Trophoblast cell (in vitro differentiated cells and primary cell): ENCODE measurements at regions not wholly inside any gene's neighbourhood (a gene's known extent, or its start where the extent isn't known, plus 50 kb on each side); places are given as distances from the start of the nearest gene placed in this dataset.
"Not testable (repeated sequence)": the region's sequence is repeated elsewhere in the genome, so short reads cannot be mapped to it uniquely, and the experiment has no call there.

Experiments
- DNase-seq, 2 donors: peaks; one replicate each; pipeline ENCODE4 v3.0.0-alpha.2; 2016
- H2AFZ ChIP-seq: 2 replicates; pipeline ENCODE4 v1.6.1; 2013; ENCODE audit warnings: low read length, moderate library complexity, mild to moderate bottlenecking; ENCODE audit not compliant: insufficient read depth, poor library complexity
- H2AK5ac ChIP-seq: 2 replicates; pipeline ENCODE4 v1.6.1; 2013; ENCODE audit warnings: mild to moderate bottlenecking, low read length
- H2BK120ac ChIP-seq: 2 replicates; pipeline ENCODE4 v1.6.1; 2013; ENCODE audit warnings: low read length, mild to moderate bottlenecking, moderate library complexity; ENCODE audit not compliant: insufficient read depth, poor library complexity
- H2BK12ac ChIP-seq: 2 replicates; pipeline ENCODE4 v1.6.1; 2013; ENCODE audit warnings: mild to moderate bottlenecking, low read length, moderate library complexity
- H2BK5ac ChIP-seq: 2 replicates; pipeline ENCODE4 v1.6.1; 2013; ENCODE audit warnings: low read length, low read depth, moderate library complexity, mild to moderate bottlenecking; ENCODE audit not compliant: poor library complexity
- H3K14ac ChIP-seq: 2 replicates; pipeline ENCODE4 v1.6.1; 2013; ENCODE audit warnings: mild to moderate bottlenecking, low read length
- H3K18ac ChIP-seq: 2 replicates; pipeline ENCODE4 v1.6.1; 2013; ENCODE audit warnings: mild to moderate bottlenecking, low read length
- H3K23ac ChIP-seq: 2 replicates; pipeline ENCODE4 v1.6.1; 2013; ENCODE audit warnings: low read length
- H3K27ac ChIP-seq: 2 replicates; pipeline ENCODE4 v1.5.1; 2013; ENCODE audit warnings: low read depth, mild to moderate bottlenecking, inconsistent platforms, low read length, moderate library complexity
- H3K27me3 ChIP-seq: 2 replicates; pipeline ENCODE4 v1.6.1; 2013; ENCODE audit warnings: inconsistent platforms, mild to moderate bottlenecking, low read length, moderate library complexity; ENCODE audit not compliant: insufficient read depth
- H3K36me3 ChIP-seq, 2 experiments: 1 replicate in 1 of 2; 2 replicates in 1 of 2; pipeline ENCODE4 v1.6.1; 2013; ENCODE audit warnings: low read length in 2 of 2, mild to moderate bottlenecking in 2 of 2, moderate library complexity in 1 of 2; ENCODE audit not compliant: insufficient read depth in 2 of 2, control insufficient read depth in 1 of 2
- H3K4ac ChIP-seq: 2 replicates; pipeline ENCODE4 v1.6.1; 2013; ENCODE audit warnings: low read depth, mild to moderate bottlenecking, low read length, moderate library complexity
- H3K4me1 ChIP-seq, 2 experiments: 1 replicate in 1 of 2; 2 replicates in 1 of 2; pipeline ENCODE4 v1.6.1; 2013; ENCODE audit warnings: low read length in 2 of 2, mild to moderate bottlenecking in 2 of 2, moderate library complexity in 1 of 2; ENCODE audit not compliant: insufficient read depth in 2 of 2, control insufficient read depth in 1 of 2
- H3K4me2 ChIP-seq: 2 replicates; pipeline ENCODE4 v1.6.1; 2013; ENCODE audit warnings: inconsistent platforms, mild to moderate bottlenecking, low read length, moderate library complexity
- H3K4me3 ChIP-seq: 2 replicates; pipeline ENCODE4 v1.5.1; 2013; ENCODE audit warnings: mild to moderate bottlenecking, low read depth, low read length, inconsistent platforms
- H3K79me1 ChIP-seq: one replicate; pipeline ENCODE4 v1.6.1; 2013; ENCODE audit warnings: low read length
- H3K79me2 ChIP-seq: 2 replicates; pipeline ENCODE4 v1.6.1; 2013; ENCODE audit warnings: low read length, mild to moderate bottlenecking; ENCODE audit not compliant: control insufficient read depth, insufficient read depth, poor library complexity
- H3K9ac ChIP-seq: 2 replicates; pipeline ENCODE4 v1.6.1; 2013; ENCODE audit warnings: mild to moderate bottlenecking, low read length
- H3K9me3 ChIP-seq: 2 replicates; pipeline ENCODE4 v1.6.1; 2013; ENCODE audit warnings: low read depth, mild to moderate bottlenecking, control low read depth, inconsistent platforms, low read length; ENCODE audit not compliant: insufficient read depth
- H4K12ac ChIP-seq: 2 replicates; pipeline ENCODE4 v1.6.1; 2013; ENCODE audit warnings: low read depth, mild to moderate bottlenecking, low read length, moderate library complexity
- H4K8ac ChIP-seq: 2 replicates; pipeline ENCODE4 v1.6.1; 2013; ENCODE audit warnings: low read depth, mild to moderate bottlenecking, low read length, moderate library complexity
- H4K91ac ChIP-seq: one replicate; pipeline ENCODE4 v1.6.1; 2013; ENCODE audit warnings: low read depth, mild to moderate bottlenecking, low read length, moderate library complexity
- WGBS: extraction: QIAGEN DNeasy Blood & Tissue Kit; methylation state at CpG from one replicate; pipeline ENCODE4 v1.1.7; 2013; ENCODE audit warnings: missing lambda C conversion rate; ENCODE audit not compliant: insufficient read length, insufficient coverage; ENCODE audit errors: extremely low coverage; 5-methylcytosine and 5-hydroxymethylcytosine counted together

DNA sequence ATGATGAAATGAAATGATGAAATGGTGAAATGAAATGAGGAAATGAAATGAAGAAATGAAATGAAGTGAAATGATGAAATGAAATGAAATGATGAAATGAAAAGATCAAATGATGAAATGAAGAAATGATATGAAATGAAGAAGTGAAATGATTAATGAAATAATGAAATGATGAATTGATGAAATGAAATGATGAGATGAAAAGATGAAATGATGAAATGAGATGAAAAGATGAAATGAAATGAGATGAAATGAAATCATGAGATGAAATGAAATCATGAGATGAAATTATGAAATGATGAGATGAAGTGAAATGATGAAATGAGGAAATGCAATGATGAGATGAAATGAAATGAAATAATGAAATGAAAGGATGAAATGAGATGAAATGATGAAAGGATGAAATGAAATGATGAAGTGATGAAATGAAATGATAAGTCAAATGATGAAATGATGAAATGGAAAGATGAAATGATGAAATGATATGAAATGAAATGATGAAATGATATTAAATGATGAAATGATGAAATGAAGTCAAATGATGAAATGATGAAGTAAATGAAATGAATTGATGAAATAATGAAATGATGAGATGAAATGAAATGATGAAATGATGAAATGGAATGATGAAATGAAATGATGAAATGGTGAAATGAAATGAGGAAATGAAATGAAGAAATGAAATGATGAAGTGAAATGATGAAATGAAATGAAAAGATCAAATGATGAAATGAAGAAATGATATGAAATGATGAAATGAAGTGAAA, 220.9 kb upstream of the VKORC1L1 start:
- H2BK120ac ChIP-seq, H3K27ac ChIP-seq, H2AFZ ChIP-seq, H3K4me3 ChIP-seq, H3K27me3 ChIP-seq, H2BK5ac ChIP-seq, H3K23ac ChIP-seq, H3K79me1 ChIP-seq, H3K36me3 ChIP-seq, H3K9me3 ChIP-seq, H2AK5ac ChIP-seq, H3K9ac ChIP-seq, H2BK12ac ChIP-seq, H4K12ac ChIP-seq, H3K4me2 ChIP-seq, H3K14ac ChIP-seq, H4K8ac ChIP-seq, DNase-seq, H3K18ac ChIP-seq, H4K91ac ChIP-seq, H3K79me2 ChIP-seq, H3K4me1 ChIP-seq, H3K4ac ChIP-seq: not testable (repeated sequence)

DNA sequence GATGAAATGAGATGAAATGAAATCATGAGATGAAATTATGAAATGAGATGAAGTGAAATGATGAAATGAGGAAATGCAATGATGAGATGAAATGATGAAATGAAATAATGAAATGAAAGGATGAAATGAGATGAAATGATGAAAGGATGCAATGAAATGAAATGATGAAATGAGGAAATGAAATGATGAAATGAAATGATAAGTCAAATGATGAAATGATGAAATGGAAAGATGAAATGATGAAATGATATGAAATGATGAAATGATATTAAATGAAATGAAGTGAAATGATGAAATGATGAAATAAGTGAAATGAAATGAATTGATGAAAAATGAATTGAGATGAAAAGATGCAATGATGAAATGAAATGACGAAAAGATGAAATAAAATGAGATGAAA, 220.2 kb upstream of the VKORC1L1 start:
- H3K9ac ChIP-seq, H3K79me2 ChIP-seq, H2BK12ac ChIP-seq, H3K36me3 ChIP-seq, H3K4me2 ChIP-seq, H2AFZ ChIP-seq, H3K79me1 ChIP-seq, H3K27ac ChIP-seq, H3K4me1 ChIP-seq, H3K27me3 ChIP-seq, H4K8ac ChIP-seq, H2BK120ac ChIP-seq, H2BK5ac ChIP-seq, H3K9me3 ChIP-seq, H3K4me3 ChIP-seq, H4K12ac ChIP-seq, DNase-seq, H3K18ac ChIP-seq, H2AK5ac ChIP-seq, H4K91ac ChIP-seq, H3K23ac ChIP-seq, H3K4ac ChIP-seq, H3K14ac ChIP-seq: not testable (repeated sequence)
- no CpG with 5 or more reads among the region's 1 CpG for WGBS

DNA sequence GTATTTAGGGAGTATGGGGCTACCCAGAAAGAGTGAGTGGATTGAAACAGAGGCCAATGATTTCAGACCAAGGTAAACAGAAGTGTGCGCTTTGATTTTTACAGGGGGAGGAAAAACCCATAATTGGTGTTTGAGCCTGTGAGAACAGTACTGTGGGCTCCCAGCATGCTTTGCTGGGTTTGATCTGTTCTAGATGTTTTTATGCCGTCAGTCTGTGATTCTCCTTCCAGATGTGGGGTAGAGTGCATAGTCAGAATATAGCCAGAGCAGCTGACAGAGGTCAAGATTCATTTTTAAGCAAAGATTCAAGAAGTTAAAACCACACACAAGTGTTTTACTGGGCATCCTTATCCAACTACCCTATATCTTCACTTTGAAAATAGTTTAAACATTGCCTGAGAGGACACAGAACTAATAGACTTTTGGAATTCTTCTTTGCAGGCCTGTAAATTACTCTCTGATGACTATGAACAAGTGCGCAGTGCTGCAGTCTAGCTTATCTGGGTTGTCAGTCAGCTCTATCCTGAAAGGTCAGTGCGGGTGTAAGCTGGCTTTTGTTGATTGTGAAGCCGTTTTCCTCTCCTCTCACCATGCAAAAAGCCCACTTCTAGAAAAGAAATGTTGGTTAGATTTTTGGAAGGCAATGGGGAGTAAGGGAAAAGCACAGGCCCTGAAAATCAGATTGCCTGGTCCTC, 216.2 kb upstream of the VKORC1L1 start:
- not testable (repeated sequence) for H3K36me3 ChIP-seq, H3K79me2 ChIP-seq, H3K27ac ChIP-seq, H3K79me1 ChIP-seq, H4K12ac ChIP-seq, H3K18ac ChIP-seq, H3K4me1 ChIP-seq, H2BK120ac ChIP-seq, H3K4me2 ChIP-seq, H4K91ac ChIP-seq, H3K27me3 ChIP-seq, DNase-seq, H2AFZ ChIP-seq, H3K14ac ChIP-seq, H2BK5ac ChIP-seq, H3K9ac ChIP-seq, H3K9me3 ChIP-seq, H3K4me3 ChIP-seq, H4K8ac ChIP-seq, H2BK12ac ChIP-seq, H3K23ac ChIP-seq, H3K4ac ChIP-seq, H2AK5ac ChIP-seq
- no CpG with 5 or more reads among the region's 5 CpGs for WGBS

DNA sequence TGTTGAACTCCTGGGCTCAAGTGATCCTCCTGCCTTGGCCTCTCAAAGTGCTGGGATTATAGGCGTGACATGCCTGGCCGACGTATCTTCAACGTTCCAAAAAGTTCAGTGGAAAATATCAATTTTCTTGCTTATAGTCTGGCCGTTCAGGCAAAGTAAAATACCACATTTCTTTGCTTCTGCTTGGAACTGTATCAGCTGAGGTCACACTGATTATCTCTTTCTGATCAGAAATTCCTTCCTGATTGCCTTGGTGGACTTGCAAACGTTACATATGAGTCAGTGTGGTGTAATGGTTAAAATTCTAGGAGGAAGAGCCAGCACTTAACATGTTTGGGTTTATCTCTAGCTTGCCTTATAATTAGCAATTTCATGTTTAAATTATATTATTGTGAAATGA, 189.5 kb upstream of the VKORC1L1 start:
- H3K23ac ChIP-seq, result not testable (repeated sequence)

More for the DNA sequence above, 189.5 kb upstream of the VKORC1L1 start:
- not testable (repeated sequence) for H2BK5ac ChIP-seq, H3K4me1 ChIP-seq, H2AFZ ChIP-seq, H2AK5ac ChIP-seq, H3K27ac ChIP-seq, H3K4me3 ChIP-seq, H3K36me3 ChIP-seq, H3K9me3 ChIP-seq, H4K8ac ChIP-seq, H4K91ac ChIP-seq, H3K9ac ChIP-seq, H4K12ac ChIP-seq, H3K79me1 ChIP-seq, H3K4me2 ChIP-seq, H2BK120ac ChIP-seq, H2BK12ac ChIP-seq, H3K79me2 ChIP-seq, H3K4ac ChIP-seq, H3K18ac ChIP-seq, H3K27me3 ChIP-seq, H3K14ac ChIP-seq
- no CpG with 5 or more reads among the region's 6 CpGs for WGBS
- peak in 1 of 2 donors; percentile 55 for DNase-seq
